ENCODE measurements at regions not wholly inside any gene's neighbourhood (a gene's known extent, or its start where the extent isn't known, plus 50 kb on each side); places are given as distances from the start of the nearest gene placed in this dataset.

GRCh38 chr18:53752781-53753367 is 471.6 kb downstream of the MBD2 start:
- no peak for ATAC-seq (replicated peaks in 6 of 8)
- in situ Hi-C loops (cut with MboI; ENCODE audit: low pct_unique_long_range_greater_than_20kb in 2 of 9, low sequenced_read_pairs in 9 of 9, unreplicated experiment in 9 of 9) = no loop called here
- Histone ChIP-seq H3K27ac (no peak overlapping the region), H3K4me1 (replicated peaks in 1 of 2) (peaks cover 9 to 22% of the 10 kb centered on the region in 2 donors), H3K4me3 (no peak overlapping the region)
- 60 to 100% (median 81%) methylated on average over 2 to 5 of the region's 5 CpGs for WGBS, 10 experiments

GRCh38 chr18:53749766-53750165 is 474.7 kb downstream of the MBD2 start:
- Histone ChIP-seq H3K4me3 (no peak overlapping the region), H3K4me1 (replicated peaks in 1 of 2) (peaks cover 9 to 28% of the 10 kb centered on the region in 2 donors), H3K27ac (no peak overlapping the region)
- WGBS, 10 experiments = 50 to 100% (median 89%) methylated on average over 1 to 5 of the region's 5 CpGs
- no peak for ATAC-seq (replicated peaks in 6 of 8)
- in situ Hi-C loops (cut with MboI; ENCODE audit: low pct_unique_long_range_greater_than_20kb in 2 of 9, low sequenced_read_pairs in 9 of 9, unreplicated experiment in 9 of 9) = no loop called here

- H3K4me1 ChIP-seq (replicated peaks in 1 of 2) = peaks cover 9 to 16% of the 10 kb centered on the region in 2 donors
- in situ Hi-C loops (cut with MboI; ENCODE audit: low pct_unique_long_range_greater_than_20kb in 2 of 9, low sequenced_read_pairs in 9 of 9, unreplicated experiment in 9 of 9) = no loop called here
- peak in 4 of 8 experiments; percentile 33 to 79 (median 48) for ATAC-seq (replicated peaks in 6 of 8)
- H3K27ac ChIP-seq = no peak overlapping the region
- no peak overlapping the region for H3K4me3 ChIP-seq
Measured at GRCh38 chr18:53747663-53748160, 476.8 kb downstream of the MBD2 start.

GRCh38 chr18:53747210-53747609 is 477.3 kb downstream of the MBD2 start:
- peak in 5 of 8 experiments; percentile 36 to 95 (median 59) for ATAC-seq (replicated peaks in 6 of 8)
- H3K4me3 ChIP-seq = no peak overlapping the region
- 0 to 77% (median 29%) methylated on average over 1 to 2 of the region's 2 CpGs; no CpG with 5 or more reads in 1 of the 10 experiments for WGBS, 10 experiments
- H3K27ac ChIP-seq = no peak overlapping the region
- peaks cover 9 to 16% of the 10 kb centered on the region in 2 donors for H3K4me1 ChIP-seq (replicated peaks in 1 of 2)
- in situ Hi-C loops (cut with MboI; ENCODE audit: low pct_unique_long_range_greater_than_20kb in 2 of 9, low sequenced_read_pairs in 9 of 9, unreplicated experiment in 9 of 9) = no loop called here

- in situ Hi-C loops (cut with MboI; ENCODE audit: low pct_unique_long_range_greater_than_20kb in 2 of 9, low sequenced_read_pairs in 9 of 9, unreplicated experiment in 9 of 9) = no loop called here
- peaks cover 9 to 16% of the 10 kb centered on the region in 2 donors for H3K4me1 ChIP-seq (replicated peaks in 1 of 2)
- no peak overlapping the region for H3K27ac ChIP-seq
- 0 to 100% (median 75%) methylated on average over 1 of the region's 1 CpG; no CpG with 5 or more reads in 1 of the 10 experiments for WGBS, 10 experiments
- no peak overlapping the region for H3K4me3 ChIP-seq
- no peak for ATAC-seq (replicated peaks in 6 of 8)
Measured at GRCh38 chr18:53745986-53746385, 478.5 kb downstream of the MBD2 start.

GRCh38 chr18:53745224-53745967 is 479.1 kb downstream of the MBD2 start:
- in situ Hi-C loops (cut with MboI; ENCODE audit: low pct_unique_long_range_greater_than_20kb in 2 of 9, low sequenced_read_pairs in 9 of 9, unreplicated experiment in 9 of 9) = no loop called here

GRCh38 chr18:53739700-53740099 is 484.8 kb downstream of the MBD2 start:
- in situ Hi-C loops (cut with MboI; ENCODE audit: low pct_unique_long_range_greater_than_20kb in 2 of 9, low sequenced_read_pairs in 9 of 9, unreplicated experiment in 9 of 9) = no loop called here
- no peak overlapping the region for H3K27ac ChIP-seq
- no peaks in the 10 kb centered on the region for H3K4me1 ChIP-seq (replicated peaks in 1 of 2)
- no peak for ATAC-seq (replicated peaks in 6 of 8)
- no peak overlapping the region for H3K4me3 ChIP-seq
- WGBS, 10 experiments = 19 to 89% (median 73%) methylated on average over 2 to 5 of the region's 5 CpGs

More at GRCh38 chr18:53745224-53745967, 479.1 kb downstream of the MBD2 start:
- no peak overlapping the region for H3K4me3 ChIP-seq
- H3K27ac ChIP-seq = no peak overlapping the region
- ATAC-seq (replicated peaks in 6 of 8) = no peak
- 29 to 95% (median 85%) methylated on average over 3 to 5 of the region's 5 CpGs; no CpG with 5 or more reads in 1 of the 10 experiments for WGBS, 10 experiments
- peaks cover 9 to 16% of the 10 kb centered on the region in 2 donors for H3K4me1 ChIP-seq (replicated peaks in 1 of 2)

GRCh38 chr18:53735526-53735925 is 488.9 kb downstream of the MBD2 start:
- no peaks in the 10 kb centered on the region for H3K4me1 ChIP-seq (replicated peaks in 1 of 2)
- H3K4me3 ChIP-seq = no peak overlapping the region
- H3K27ac ChIP-seq = no peak overlapping the region
- 0 to 100% (median 60%) methylated on average over 1 of the region's 1 CpG; no CpG with 5 or more reads in 1 of the 10 experiments for WGBS, 10 experiments
- ATAC-seq (replicated peaks in 6 of 8) = no peak
- in situ Hi-C loops (cut with MboI; ENCODE audit: low pct_unique_long_range_greater_than_20kb in 2 of 9, low sequenced_read_pairs in 9 of 9, unreplicated experiment in 9 of 9) = no loop called here

- WGBS, 10 experiments = 0 to 86% (median 38%) methylated on average over 1 to 3 of the region's 3 CpGs; no CpG with 5 or more reads in 1 of the 10 experiments
- Histone ChIP-seq H3K27ac (no peak overlapping the region), H3K4me3 (no peak overlapping the region), H3K4me1 (replicated peaks in 1 of 2) (peaks cover 0 to 7% of the 10 kb centered on the region in 2 donors)
- no peak for ATAC-seq (replicated peaks in 6 of 8)
- in situ Hi-C loops (cut with MboI; ENCODE audit: low pct_unique_long_range_greater_than_20kb in 2 of 9, low sequenced_read_pairs in 9 of 9, unreplicated experiment in 9 of 9) = loop anchor here in 1 of 9 experiments (25.0 kb wide), 1 partner anchor 103 kb away; no protein-coding TSS in a partner anchor
Measured at GRCh38 chr18:53715243-53715853, 509.1 kb downstream of the MBD2 start.

GRCh38 chr18:53710080-53710479 is 514.4 kb downstream of the MBD2 start:
- no peak overlapping the region for H3K4me3 ChIP-seq
- ATAC-seq (replicated peaks in 6 of 8) = no peak
- no peak overlapping the region for H3K27ac ChIP-seq
- WGBS, 10 experiments = 0 to 100% (median 80%) methylated on average over 1 to 2 of the region's 2 CpGs; no CpG with 5 or more reads in 1 of the 10 experiments
- no peaks in the 10 kb centered on the region for H3K4me1 ChIP-seq (replicated peaks in 1 of 2)
- in situ Hi-C loops (cut with MboI; ENCODE audit: low pct_unique_long_range_greater_than_20kb in 2 of 9, low sequenced_read_pairs in 9 of 9, unreplicated experiment in 9 of 9) = loop anchor here in 1 of 9 experiments (25.0 kb wide), 1 partner anchor 98 kb away; no protein-coding TSS in a partner anchor

- no peak overlapping the region for H3K4me3 ChIP-seq
- ATAC-seq (replicated peaks in 6 of 8) = no peak
- H3K4me1 ChIP-seq (replicated peaks in 1 of 2) = no peaks in the 10 kb centered on the region
- 34 to 100% (median 82%) methylated on average over 1 to 2 of the region's 2 CpGs for WGBS, 10 experiments
- in situ Hi-C loops (cut with MboI; ENCODE audit: low pct_unique_long_range_greater_than_20kb in 2 of 9, low sequenced_read_pairs in 9 of 9, unreplicated experiment in 9 of 9) = loop anchor here in 1 of 9 experiments (25.0 kb wide), 1 partner anchor 90 kb away; no protein-coding TSS in a partner anchor
- no peak overlapping the region for H3K27ac ChIP-seq
Measured at GRCh38 chr18:53702480-53702879, 522.0 kb downstream of the MBD2 start.

- no peak for ATAC-seq (replicated peaks in 6 of 8)
- H3K27ac ChIP-seq = no peak overlapping the region
- in situ Hi-C loops (cut with MboI; ENCODE audit: low pct_unique_long_range_greater_than_20kb in 2 of 9, low sequenced_read_pairs in 9 of 9, unreplicated experiment in 9 of 9) = loop anchor here in 1 of 9 experiments (25.0 kb wide), 1 partner anchor 89 kb away; no protein-coding TSS in a partner anchor
- H3K4me1 ChIP-seq (replicated peaks in 1 of 2) = no peaks in the 10 kb centered on the region
- 0 to 78% (median 31%) methylated on average over 1 of the region's 1 CpG; no CpG with 5 or more reads in 4 of the 10 experiments for WGBS, 10 experiments
- H3K4me3 ChIP-seq = no peak overlapping the region
Measured at GRCh38 chr18:53701697-53702096, 522.8 kb downstream of the MBD2 start.

- peak in 5 of 8 experiments; percentile 47 to 92 (median 84) for ATAC-seq (replicated peaks in 6 of 8)
- in situ Hi-C loops (cut with MboI; ENCODE audit: low pct_unique_long_range_greater_than_20kb in 2 of 9, low sequenced_read_pairs in 9 of 9, unreplicated experiment in 9 of 9) = loop anchor here in 2 of 9 experiments (10.0 to 25.0 kb wide), 2 partner anchors 426 to 438 kb away; no protein-coding TSS in a partner anchor
- WGBS, 10 experiments = 0 to 17% (median 4%) methylated on average over 1 to 2 of the region's 2 CpGs; no CpG with 5 or more reads in 2 of the 10 experiments
- Histone ChIP-seq H3K27ac (no peak overlapping the region), H3K4me1 (replicated peaks in 1 of 2) (no peaks in the 10 kb centered on the region), H3K4me3 (no peak overlapping the region)
Measured at GRCh38 chr18:53698907-53699306, 525.6 kb downstream of the MBD2 start.
